ENCODE measurements at regions not wholly inside any gene's neighbourhood (a gene's known extent, or its start where the extent isn't known, plus 50 kb on each side); places are given as distances from the start of the nearest gene placed in this dataset.

DNA sequence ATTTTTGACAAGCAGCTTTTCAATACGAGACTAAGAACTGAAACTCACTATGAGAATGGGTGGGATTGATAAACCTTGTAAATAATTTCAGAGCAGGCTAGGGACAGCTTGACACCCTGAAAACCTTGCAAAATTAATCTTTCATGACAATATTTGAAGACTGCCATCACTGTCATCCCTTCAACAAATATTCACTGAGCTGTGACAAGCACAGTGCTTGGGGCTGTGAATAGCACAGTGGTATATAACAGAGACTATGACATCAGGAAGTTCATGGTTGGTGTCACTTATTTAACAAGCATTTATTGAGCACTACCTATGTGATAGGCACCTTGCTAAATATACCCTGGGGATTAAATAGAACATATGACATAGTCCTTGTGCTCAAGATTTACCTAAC, 741.0 kb upstream of the RIOK2 start:
- no peak for DNase-seq (ENCODE audit: low spot score)
- Histone ChIP-seq H3K27ac (no peak overlapping the region), H3K36me3 (no peaks in the 10 kb centered on the region), H3K4me1 (replicated peaks) (no peaks in the 10 kb centered on the region), H3K27me3 (replicated peaks; ENCODE audit: insufficient read depth) (no peaks in the 10 kb centered on the region), H3K4me3 (no peak overlapping the region), H3K9me3 (no peaks in the 10 kb centered on the region)
- WGBS: 98% methylated on average over 1 of the region's 1 CpG
- TF ChIP-seq POLR2AphosphoS5 (IDR thresholded peaks at IDR 0.05) (no peak), POLR2A (IDR thresholded peaks at IDR 0.05) (no peak)
- TF ChIP-seq, protein P1, sequence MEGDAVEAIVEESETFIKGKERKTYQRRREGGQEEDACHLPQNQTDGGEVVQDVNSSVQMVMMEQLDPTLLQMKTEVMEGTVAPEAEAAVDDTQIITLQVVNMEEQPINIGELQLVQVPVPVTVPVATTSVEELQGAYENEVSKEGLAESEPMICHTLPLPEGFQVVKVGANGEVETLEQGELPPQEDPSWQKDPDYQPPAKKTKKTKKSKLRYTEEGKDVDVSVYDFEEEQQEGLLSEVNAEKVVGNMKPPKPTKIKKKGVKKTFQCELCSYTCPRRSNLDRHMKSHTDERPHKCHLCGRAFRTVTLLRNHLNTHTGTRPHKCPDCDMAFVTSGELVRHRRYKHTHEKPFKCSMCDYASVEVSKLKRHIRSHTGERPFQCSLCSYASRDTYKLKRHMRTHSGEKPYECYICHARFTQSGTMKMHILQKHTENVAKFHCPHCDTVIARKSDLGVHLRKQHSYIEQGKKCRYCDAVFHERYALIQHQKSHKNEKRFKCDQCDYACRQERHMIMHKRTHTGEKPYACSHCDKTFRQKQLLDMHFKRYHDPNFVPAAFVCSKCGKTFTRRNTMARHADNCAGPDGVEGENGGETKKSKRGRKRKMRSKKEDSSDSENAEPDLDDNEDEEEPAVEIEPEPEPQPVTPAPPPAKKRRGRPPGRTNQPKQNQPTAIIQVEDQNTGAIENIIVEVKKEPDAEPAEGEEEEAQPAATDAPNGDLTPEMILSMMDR (IDR thresholded peaks at IDR 0.05): no peak
- intact Hi-C loops (cut with DNase I): no loop called here

DNA sequence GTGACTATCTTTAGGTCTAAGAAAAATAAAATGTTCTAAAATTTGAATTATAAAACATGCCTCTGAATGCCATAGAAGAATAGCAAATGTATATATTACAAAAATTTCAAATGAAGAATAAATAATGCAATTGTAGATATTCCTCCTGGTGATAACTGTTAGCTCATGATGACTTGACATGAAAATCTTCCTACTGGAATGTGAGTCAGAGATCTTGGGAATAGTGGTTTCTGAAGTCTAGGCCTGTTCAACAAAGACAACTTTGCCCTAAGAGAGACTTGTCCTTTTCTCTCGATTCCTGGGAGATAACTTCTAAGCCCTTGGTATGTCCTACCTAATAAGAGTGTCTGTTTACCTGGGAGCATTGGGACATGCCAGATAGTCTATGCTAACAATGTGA, 746.3 kb upstream of the RIOK2 start:
- no peak for DNase-seq (ENCODE audit: low spot score)
- WGBS: 79% methylated on average over 1 of the region's 1 CpG
- H3K9me3 ChIP-seq: no peaks in the 10 kb centered on the region

DNA sequence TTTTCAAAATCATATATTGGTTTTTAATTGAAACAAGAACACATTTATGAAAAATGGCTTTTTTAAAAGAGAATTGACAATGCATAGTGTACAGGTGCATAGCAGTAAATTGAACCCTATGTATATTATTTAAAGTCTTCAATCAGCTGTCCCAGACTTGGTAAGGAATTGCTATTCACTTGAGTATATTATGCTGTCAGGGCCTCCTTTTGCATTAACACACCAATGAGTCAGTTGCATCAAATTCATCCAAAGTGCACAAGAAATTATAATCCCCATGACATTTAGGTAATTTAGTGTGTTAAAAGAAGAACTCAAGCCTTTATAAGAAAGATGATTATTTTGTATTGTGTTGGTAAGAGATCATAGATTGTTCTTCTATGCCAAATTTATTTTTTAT, 748.8 kb upstream of the RIOK2 start:
- no peak overlapping the region for H3K4me3 ChIP-seq
- intact Hi-C loops (cut with DNase I): no loop called here
- H3K9me3 ChIP-seq: no peaks in the 10 kb centered on the region
- H3K27ac ChIP-seq: no peak overlapping the region
- no peaks in the 10 kb centered on the region for H3K36me3 ChIP-seq
- no peaks in the 10 kb centered on the region for H3K27me3 ChIP-seq (replicated peaks; ENCODE audit: insufficient read depth)
- TF ChIP-seq, protein P1 (IDR thresholded peaks at IDR 0.05): no peak
- TF ChIP-seq POLR2AphosphoS5 (IDR thresholded peaks at IDR 0.05) (no peak), POLR2A (IDR thresholded peaks at IDR 0.05) (no peak)
- no peaks in the 10 kb centered on the region for H3K4me1 ChIP-seq (replicated peaks)
- DNase-seq (ENCODE audit: low spot score): no peak

More for the DNA sequence above, 746.3 kb upstream of the RIOK2 start:
- Histone ChIP-seq H3K27me3 (replicated peaks; ENCODE audit: insufficient read depth) (no peaks in the 10 kb centered on the region), H3K4me1 (replicated peaks) (no peaks in the 10 kb centered on the region), H3K36me3 (no peaks in the 10 kb centered on the region), H3K27ac (no peak overlapping the region), H3K4me3 (no peak overlapping the region)
- intact Hi-C loops (cut with DNase I): no loop called here
- TF ChIP-seq POLR2AphosphoS5 (IDR thresholded peaks at IDR 0.05) (no peak), POLR2A (IDR thresholded peaks at IDR 0.05) (no peak)
- TF ChIP-seq, protein P1 (IDR thresholded peaks at IDR 0.05): no peak

DNA sequence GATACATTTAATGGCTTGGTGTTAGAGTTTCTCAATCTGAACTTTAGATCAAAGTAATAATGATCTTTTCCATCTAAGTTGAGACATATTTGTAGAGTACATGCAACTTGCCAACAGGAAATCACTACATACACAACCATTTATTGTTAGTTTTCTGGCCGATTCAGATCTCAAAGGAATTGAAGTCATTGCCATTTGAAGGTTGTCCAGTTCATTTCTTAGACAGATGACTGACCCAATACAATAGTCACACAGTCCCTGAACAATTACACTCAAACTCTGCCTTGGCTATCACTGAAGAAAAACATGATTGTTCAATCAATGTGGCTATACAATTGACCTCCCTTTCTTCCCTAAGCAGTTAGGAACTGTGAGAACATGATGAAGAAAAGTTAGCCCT, 753.2 kb upstream of the RIOK2 start:
- Histone ChIP-seq H3K4me3 (no peak overlapping the region), H3K9me3 (no peaks in the 10 kb centered on the region), H3K4me1 (replicated peaks) (no peaks in the 10 kb centered on the region), H3K36me3 (no peaks in the 10 kb centered on the region), H3K27me3 (replicated peaks; ENCODE audit: insufficient read depth) (no peaks in the 10 kb centered on the region), H3K27ac (no peak overlapping the region)
- intact Hi-C loops (cut with DNase I): no loop called here
- DNase-seq (ENCODE audit: low spot score): no peak
- 57% methylated on average over 1 of the region's 1 CpG for WGBS
- TF ChIP-seq POLR2AphosphoS5 (IDR thresholded peaks at IDR 0.05) (no peak), POLR2A (IDR thresholded peaks at IDR 0.05) (no peak)
- TF ChIP-seq, protein P1 (IDR thresholded peaks at IDR 0.05): no peak

DNA sequence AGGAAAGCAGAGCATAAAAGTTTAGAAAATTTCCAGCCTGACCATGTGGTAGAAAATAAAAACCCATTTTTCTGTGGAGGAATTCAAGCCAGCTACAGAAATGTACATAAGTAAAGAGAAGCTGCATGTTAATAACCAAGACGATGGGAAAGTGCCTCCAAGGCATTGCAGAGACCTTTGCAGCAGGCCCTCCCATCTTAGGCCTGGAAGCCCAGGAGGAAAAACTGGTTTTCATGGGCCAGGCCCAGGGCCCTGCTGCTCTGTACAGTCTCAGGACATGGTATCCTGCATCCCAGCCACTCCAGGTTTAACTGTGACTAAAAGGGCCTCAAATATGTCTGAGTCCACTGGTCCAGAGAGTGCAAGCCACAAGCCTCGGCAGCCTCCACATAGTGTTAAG, 754.8 kb upstream of the RIOK2 start:
- TF ChIP-seq POLR2A (IDR thresholded peaks at IDR 0.05): no peak
- TF ChIP-seq POLR2AphosphoS5 (IDR thresholded peaks at IDR 0.05): no peak
- TF ChIP-seq, protein P1 (IDR thresholded peaks at IDR 0.05): no peak
- H3K36me3 ChIP-seq: no peaks in the 10 kb centered on the region
- intact Hi-C loops (cut with DNase I): no loop called here
- DNase-seq (ENCODE audit: low spot score): no peak
- no peaks in the 10 kb centered on the region for H3K27me3 ChIP-seq (replicated peaks; ENCODE audit: insufficient read depth)
- WGBS: 83% methylated on average over 2 of the region's 2 CpGs
- no peaks in the 10 kb centered on the region for H3K9me3 ChIP-seq
- H3K4me3 ChIP-seq: no peak overlapping the region
- no peak overlapping the region for H3K27ac ChIP-seq
- no peaks in the 10 kb centered on the region for H3K4me1 ChIP-seq (replicated peaks)
